ENCODE measurements at regions not wholly inside any gene's neighbourhood (a gene's known extent, or its start where the extent isn't known, plus 50 kb on each side); places are given as distances from the start of the nearest gene placed in this dataset.

- no peak for TF ChIP-seq CTCF (conservative IDR thresholded peaks at IDR 0.05; ENCODE audit: low read depth, low read length)
- TF ChIP-seq EZH2 (IDR thresholded peaks at IDR 0.05; ENCODE audit: low read length, unreplicated experiment) = no peak
Measured at GRCh38 chr7:112995059-112995824, 91.4 kb downstream of the GPR85 start.
